ENCODE measurements at regions not wholly inside any gene's neighbourhood (a gene's known extent, or its start where the extent isn't known, plus 50 kb on each side); places are given as distances from the start of the nearest gene placed in this dataset.

DNA sequence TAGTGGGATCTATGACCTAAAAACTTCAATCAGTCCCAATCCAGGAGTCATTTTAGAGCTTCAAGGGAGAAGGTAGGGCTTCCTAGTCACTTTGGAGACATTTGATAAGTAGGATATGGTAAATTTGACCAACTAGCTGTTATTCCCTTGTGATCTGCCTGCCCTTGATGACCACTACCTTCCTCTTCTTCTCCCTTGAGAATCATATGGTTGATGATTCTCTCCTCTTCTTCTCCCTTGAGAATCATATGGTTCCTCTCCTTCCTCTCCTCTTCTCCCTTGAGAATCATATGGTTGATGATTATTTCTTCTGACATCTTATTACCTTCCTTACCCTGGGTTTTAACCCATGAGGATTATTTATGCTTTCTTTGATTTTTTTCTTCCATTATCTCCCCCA lies 482.6 kb upstream of the TENM3 start:
- Histone ChIP-seq H3K36me3 (ENCODE audit: control insufficient read depth in 4 of 4, insufficient read depth in 4 of 4, low read length in 4 of 4) (no peaks in the 10 kb centered on the region), H3K4me3 (no peak overlapping the region), H3K27ac (ENCODE audit: low read depth in 1 of 2, low read length in 1 of 2) (no peak overlapping the region), H3K9me3 (ENCODE audit: control insufficient read depth in 4 of 4, insufficient read depth in 3 of 4, low read length in 3 of 4) (no peaks in the 10 kb centered on the region), H3K4me1 (ENCODE audit: control insufficient read depth in 5 of 5, insufficient read depth in 5 of 5, low read length in 5 of 5) (peaks cover 0 to 6% (median 0%) of the 10 kb centered on the region in 5 donors), H3K27me3 (ENCODE audit: control insufficient read depth in 3 of 3, insufficient read depth in 3 of 3, low read length in 2 of 3) (no peaks in the 10 kb centered on the region), H3K9ac (ENCODE audit: insufficient read depth in 1 of 2, low read length in 2 of 2) (no peak overlapping the region)
- no peak for DNase-seq
- ATAC-seq (ENCODE audit: insufficient read depth, low FRiP score) = no peak
- TF ChIP-seq, protein P1, sequence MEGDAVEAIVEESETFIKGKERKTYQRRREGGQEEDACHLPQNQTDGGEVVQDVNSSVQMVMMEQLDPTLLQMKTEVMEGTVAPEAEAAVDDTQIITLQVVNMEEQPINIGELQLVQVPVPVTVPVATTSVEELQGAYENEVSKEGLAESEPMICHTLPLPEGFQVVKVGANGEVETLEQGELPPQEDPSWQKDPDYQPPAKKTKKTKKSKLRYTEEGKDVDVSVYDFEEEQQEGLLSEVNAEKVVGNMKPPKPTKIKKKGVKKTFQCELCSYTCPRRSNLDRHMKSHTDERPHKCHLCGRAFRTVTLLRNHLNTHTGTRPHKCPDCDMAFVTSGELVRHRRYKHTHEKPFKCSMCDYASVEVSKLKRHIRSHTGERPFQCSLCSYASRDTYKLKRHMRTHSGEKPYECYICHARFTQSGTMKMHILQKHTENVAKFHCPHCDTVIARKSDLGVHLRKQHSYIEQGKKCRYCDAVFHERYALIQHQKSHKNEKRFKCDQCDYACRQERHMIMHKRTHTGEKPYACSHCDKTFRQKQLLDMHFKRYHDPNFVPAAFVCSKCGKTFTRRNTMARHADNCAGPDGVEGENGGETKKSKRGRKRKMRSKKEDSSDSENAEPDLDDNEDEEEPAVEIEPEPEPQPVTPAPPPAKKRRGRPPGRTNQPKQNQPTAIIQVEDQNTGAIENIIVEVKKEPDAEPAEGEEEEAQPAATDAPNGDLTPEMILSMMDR (IDR thresholded peaks at IDR 0.05; ENCODE audit: control extremely low read depth, extremely low read depth) = no peak

DNA sequence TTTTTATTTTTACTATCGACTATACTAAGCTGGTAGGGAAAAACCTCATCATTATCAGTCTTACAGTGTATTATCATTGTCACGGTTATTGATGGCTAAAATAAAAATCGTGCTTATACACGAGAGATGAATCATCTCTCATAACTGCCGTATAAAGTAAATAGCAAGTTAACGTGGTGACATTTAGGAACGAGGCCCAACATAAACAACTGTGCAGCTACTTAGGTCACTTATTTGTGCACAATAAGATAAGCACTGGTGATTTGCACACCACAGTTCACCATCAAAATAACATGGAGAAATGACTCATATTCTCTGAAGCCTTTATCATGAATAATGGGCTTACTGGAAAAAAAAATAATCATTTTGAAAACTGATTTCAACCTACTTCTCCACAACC lies 482.0 kb upstream of the TENM3 start:
- no peaks in the 10 kb centered on the region for H3K9me3 ChIP-seq (ENCODE audit: control insufficient read depth in 4 of 4, insufficient read depth in 3 of 4, low read length in 3 of 4)
- H3K27ac ChIP-seq (ENCODE audit: low read depth in 1 of 2, low read length in 1 of 2) = no peak overlapping the region
- peaks cover 0 to 3% (median 0%) of the 10 kb centered on the region in 5 donors for H3K4me1 ChIP-seq (ENCODE audit: control insufficient read depth in 5 of 5, insufficient read depth in 5 of 5, low read length in 5 of 5)
- no peak overlapping the region for H3K4me3 ChIP-seq
- TF ChIP-seq, protein P1 (IDR thresholded peaks at IDR 0.05; ENCODE audit: control extremely low read depth, extremely low read depth) = no peak
- no peaks in the 10 kb centered on the region for H3K36me3 ChIP-seq (ENCODE audit: control insufficient read depth in 4 of 4, insufficient read depth in 4 of 4, low read length in 4 of 4)
- DNase-seq (no peak), ATAC-seq (ENCODE audit: insufficient read depth, low FRiP score) (no peak)
- WGBS, 2 donors = 74 to 75% methylated on average over 7 of the region's 7 CpGs
- no peaks in the 10 kb centered on the region for H3K27me3 ChIP-seq (ENCODE audit: control insufficient read depth in 3 of 3, insufficient read depth in 3 of 3, low read length in 2 of 3)
- H3K9ac ChIP-seq (ENCODE audit: insufficient read depth in 1 of 2, low read length in 2 of 2) = no peak overlapping the region

DNA sequence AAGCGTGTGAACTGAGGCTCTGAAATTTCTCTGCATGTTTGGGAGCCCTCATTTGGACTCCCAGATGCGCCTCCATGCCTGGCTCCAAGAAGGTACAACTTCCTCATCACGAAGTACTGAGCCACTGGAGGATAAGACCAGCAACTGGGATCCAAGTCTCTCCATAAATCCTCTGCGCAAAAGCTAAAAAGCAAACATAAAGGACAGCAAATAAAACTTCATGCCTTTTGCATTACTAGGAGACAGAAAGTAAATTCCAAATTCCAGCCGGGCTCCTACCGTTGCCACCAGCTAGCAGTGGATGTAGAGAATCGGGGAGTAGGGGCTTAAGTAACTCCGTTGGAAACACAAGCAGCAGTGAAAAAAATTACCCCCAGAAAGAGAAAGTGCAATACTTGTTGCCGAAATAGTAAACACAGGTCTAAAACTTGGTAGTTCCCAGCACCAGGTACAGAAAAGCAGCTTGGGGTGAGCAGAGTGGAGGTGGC lies 477.1 kb upstream of the TENM3 start:
- 75 to 84% methylated on average over 9 of the region's 9 CpGs for WGBS, 2 donors
- no peaks in the 10 kb centered on the region for H3K36me3 ChIP-seq (ENCODE audit: control insufficient read depth in 4 of 4, insufficient read depth in 4 of 4, low read length in 4 of 4)
- DNase-seq (no peak), ATAC-seq (ENCODE audit: insufficient read depth, low FRiP score) (no peak)
- peaks cover 0 to 3% (median 0%) of the 10 kb centered on the region in 5 donors for H3K4me1 ChIP-seq (ENCODE audit: control insufficient read depth in 5 of 5, insufficient read depth in 5 of 5, low read length in 5 of 5)
- no peaks in the 10 kb centered on the region for H3K27me3 ChIP-seq (ENCODE audit: control insufficient read depth in 3 of 3, insufficient read depth in 3 of 3, low read length in 2 of 3)
- no peak overlapping the region for H3K27ac ChIP-seq (ENCODE audit: low read depth in 1 of 2, low read length in 1 of 2)
- TF ChIP-seq, protein P1 (IDR thresholded peaks at IDR 0.05; ENCODE audit: control extremely low read depth, extremely low read depth) = no peak
- no peak overlapping the region for H3K4me3 ChIP-seq
- H3K9me3 ChIP-seq (ENCODE audit: control insufficient read depth in 4 of 4, insufficient read depth in 3 of 4, low read length in 3 of 4) = no peaks in the 10 kb centered on the region
- no peak overlapping the region for H3K9ac ChIP-seq (ENCODE audit: insufficient read depth in 1 of 2, low read length in 2 of 2)

DNA sequence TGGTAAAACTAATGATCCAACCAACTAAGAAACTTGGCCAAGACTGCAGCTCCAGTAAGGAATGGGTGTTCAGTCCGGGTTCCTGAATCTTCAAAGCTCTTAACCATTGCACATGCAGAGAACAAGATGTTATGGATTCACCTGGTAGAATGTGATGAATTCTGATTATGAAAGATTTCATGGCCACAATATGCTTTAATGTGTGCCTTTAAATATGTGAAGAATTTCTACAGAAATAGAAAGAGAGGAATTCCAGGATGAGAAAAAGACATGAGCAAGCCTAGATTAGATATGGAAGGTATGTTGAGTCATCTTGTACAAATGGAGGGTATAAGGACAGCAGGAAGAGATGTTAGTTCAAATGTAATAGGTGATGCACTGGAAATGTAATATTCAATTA lies 472.2 kb upstream of the TENM3 start:
- no peak for DNase-seq
- H3K27ac ChIP-seq (ENCODE audit: low read depth in 1 of 2, low read length in 1 of 2) = no peak overlapping the region
- H3K4me1 ChIP-seq (ENCODE audit: control insufficient read depth in 5 of 5, insufficient read depth in 5 of 5, low read length in 5 of 5) = no peaks in the 10 kb centered on the region
- H3K27me3 ChIP-seq (ENCODE audit: control insufficient read depth in 3 of 3, insufficient read depth in 3 of 3, low read length in 2 of 3) = no peaks in the 10 kb centered on the region
- no peak for ATAC-seq (ENCODE audit: insufficient read depth, low FRiP score)
- no peak overlapping the region for H3K4me3 ChIP-seq
- TF ChIP-seq, protein P1 (IDR thresholded peaks at IDR 0.05; ENCODE audit: control extremely low read depth, extremely low read depth) = no peak
- WGBS, 2 donors = 79 to 87% methylated on average over 1 of the region's 1 CpG
- H3K36me3 ChIP-seq (ENCODE audit: control insufficient read depth in 4 of 4, insufficient read depth in 4 of 4, low read length in 4 of 4) = no peaks in the 10 kb centered on the region
- H3K9ac ChIP-seq (ENCODE audit: insufficient read depth in 1 of 2, low read length in 2 of 2) = no peak overlapping the region
- H3K9me3 ChIP-seq (ENCODE audit: control insufficient read depth in 4 of 4, insufficient read depth in 3 of 4, low read length in 3 of 4) = no peaks in the 10 kb centered on the region
